ENCODE measurements at regions not wholly inside any gene's neighbourhood (a gene's known extent, or its start where the extent isn't known, plus 50 kb on each side); places are given as distances from the start of the nearest gene placed in this dataset.

- H2AFZ ChIP-seq (ENCODE audit: low read length): peak overlapping the region; percentile 96
- H3F3A ChIP-seq (ENCODE audit: low read depth): no peaks in the 10 kb centered on the region
- TF ChIP-seq EZH2phosphoT487 (IDR thresholded peaks at IDR 0.05; ENCODE audit: borderline replicate concordance): no peak
- TF ChIP-seq CTCF (conservative IDR thresholded peaks at IDR 0.05; ENCODE audit: low read length): no peak
- no peaks in the 10 kb centered on the region for H3K9me2 ChIP-seq (replicated peaks; ENCODE audit: low read depth, low read length)
- H3K36me3 ChIP-seq (ENCODE audit: insufficient read depth, low read length): no peaks in the 10 kb centered on the region
- peaks cover 9% of the 10 kb centered on the region for H3K4me1 ChIP-seq (ENCODE audit: insufficient read depth, low read length, poor library complexity, severe bottlenecking)
- peak overlapping the region; percentile 59 for H3K9ac ChIP-seq (ENCODE audit: low read depth, low read length, poor library complexity, severe bottlenecking)
- H3K9me3 ChIP-seq (ENCODE audit: insufficient read depth, low read depth, low read length): no peaks in the 10 kb centered on the region
- H3K27me3 ChIP-seq (ENCODE audit: insufficient read depth, low read length, poor library complexity, severe bottlenecking): no peaks in the 10 kb centered on the region
- H3K4me3 ChIP-seq (ENCODE audit: low read length, poor library complexity, severe bottlenecking): peak overlapping the region; percentile 75
- H3K4me2 ChIP-seq (ENCODE audit: low read depth, low read length, poor library complexity, severe bottlenecking): peak overlapping the region; percentile 81
- H3K79me2 ChIP-seq (ENCODE audit: insufficient read depth, low read length): no peaks in the 10 kb centered on the region
- no peaks in the 10 kb centered on the region for H4K20me1 ChIP-seq (ENCODE audit: insufficient read depth, low read length, poor library complexity, severe bottlenecking)
Observed at GRCh38 chr16:47779201-47780016, 318.3 kb downstream of the PHKB start.

- no peak overlapping the region for H2AFZ ChIP-seq (ENCODE audit: low read length)
- no peaks in the 10 kb centered on the region for H4K20me1 ChIP-seq (ENCODE audit: insufficient read depth, low read length, poor library complexity, severe bottlenecking)
- H3K79me2 ChIP-seq (ENCODE audit: insufficient read depth, low read length): no peaks in the 10 kb centered on the region
- H3K36me3 ChIP-seq (ENCODE audit: insufficient read depth, low read length): no peaks in the 10 kb centered on the region
- H3K27me3 ChIP-seq (ENCODE audit: insufficient read depth, low read length, poor library complexity, severe bottlenecking): no peaks in the 10 kb centered on the region
- H3F3A ChIP-seq (ENCODE audit: low read depth): no peaks in the 10 kb centered on the region
- H3K9me2 ChIP-seq (replicated peaks; ENCODE audit: low read depth, low read length): no peaks in the 10 kb centered on the region
- no peak overlapping the region for H3K9ac ChIP-seq (ENCODE audit: low read depth, low read length, poor library complexity, severe bottlenecking)
- no peaks in the 10 kb centered on the region for H3K9me3 ChIP-seq (ENCODE audit: insufficient read depth, low read depth, low read length)
- H3K4me2 ChIP-seq (ENCODE audit: low read depth, low read length, poor library complexity, severe bottlenecking): no peak overlapping the region
- TF ChIP-seq EZH2phosphoT487 (IDR thresholded peaks at IDR 0.05; ENCODE audit: borderline replicate concordance) (no peak), CTCF (conservative IDR thresholded peaks at IDR 0.05; ENCODE audit: low read length) (no peak)
- H3K4me3 ChIP-seq (ENCODE audit: low read length, poor library complexity, severe bottlenecking): no peak overlapping the region
- H3K4me1 ChIP-seq (ENCODE audit: insufficient read depth, low read length, poor library complexity, severe bottlenecking): peaks cover 9% of the 10 kb centered on the region
Observed at GRCh38 chr16:47778106-47778801, 317.1 kb downstream of the PHKB start.

GRCh38 chr16:47777220-47777619 is 316.1 kb downstream of the PHKB start:
- H3F3A ChIP-seq (ENCODE audit: low read depth): no peaks in the 10 kb centered on the region
- H4K20me1 ChIP-seq (ENCODE audit: insufficient read depth, low read length, poor library complexity, severe bottlenecking): no peaks in the 10 kb centered on the region
- H3K4me1 ChIP-seq (ENCODE audit: insufficient read depth, low read length, poor library complexity, severe bottlenecking): peaks cover 9% of the 10 kb centered on the region
- no peak overlapping the region for H2AFZ ChIP-seq (ENCODE audit: low read length)
- no peaks in the 10 kb centered on the region for H3K79me2 ChIP-seq (ENCODE audit: insufficient read depth, low read length)
- no peaks in the 10 kb centered on the region for H3K36me3 ChIP-seq (ENCODE audit: insufficient read depth, low read length)
- no peak overlapping the region for H3K9ac ChIP-seq (ENCODE audit: low read depth, low read length, poor library complexity, severe bottlenecking)
- TF ChIP-seq CTCF (conservative IDR thresholded peaks at IDR 0.05; ENCODE audit: low read length): no peak
- no peak for TF ChIP-seq EZH2phosphoT487 (IDR thresholded peaks at IDR 0.05; ENCODE audit: borderline replicate concordance)
- no peaks in the 10 kb centered on the region for H3K27me3 ChIP-seq (ENCODE audit: insufficient read depth, low read length, poor library complexity, severe bottlenecking)
- no peaks in the 10 kb centered on the region for H3K9me3 ChIP-seq (ENCODE audit: insufficient read depth, low read depth, low read length)
- H3K4me3 ChIP-seq (ENCODE audit: low read length, poor library complexity, severe bottlenecking): no peak overlapping the region
- no peak overlapping the region for H3K4me2 ChIP-seq (ENCODE audit: low read depth, low read length, poor library complexity, severe bottlenecking)
- no peaks in the 10 kb centered on the region for H3K9me2 ChIP-seq (replicated peaks; ENCODE audit: low read depth, low read length)

All from Loucy (cell line).